ENCODE measurements at regions not wholly inside any gene's neighbourhood (a gene's known extent, or its start where the extent isn't known, plus 50 kb on each side); places are given as distances from the start of the nearest gene placed in this dataset.

GRCh38 chr2:196391149-196391479 lies 219.7 kb upstream of the STK17B start:
- Mint-ChIP-seq H3K27ac (no peak overlapping the region), H3K4me3 (no peak overlapping the region), H3K4me1 (no peaks in the 10 kb centered on the region), H3K36me3 (no peaks in the 10 kb centered on the region), H3K27me3 (no peaks in the 10 kb centered on the region), H3K9me3 (peaks cover 4% of the 10 kb centered on the region)
- no peak for ATAC-seq

DNA sequence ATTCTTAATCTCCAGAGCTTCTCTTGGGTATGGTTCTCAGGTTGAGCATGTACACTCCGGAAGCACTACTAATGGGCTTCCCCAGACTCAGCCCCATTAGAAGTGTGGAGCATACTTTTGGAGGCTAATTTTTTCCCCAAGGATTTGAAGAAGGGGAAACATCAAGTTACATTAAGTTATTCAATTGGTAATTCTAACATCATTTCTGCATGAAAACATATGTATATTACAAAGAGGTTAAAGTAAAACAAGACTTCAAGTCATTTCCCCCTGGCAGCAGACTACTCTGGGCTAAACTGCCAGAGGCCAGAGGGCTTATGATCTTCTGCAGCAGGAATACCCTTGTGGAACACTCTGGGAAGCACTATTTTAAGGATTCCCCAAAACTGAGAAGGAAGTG lies 227.7 kb upstream of the STK17B start:
- Mint-ChIP-seq H3K4me1 (no peaks in the 10 kb centered on the region), H3K36me3 (no peaks in the 10 kb centered on the region), H3K27ac (no peak overlapping the region), H3K4me3 (no peak overlapping the region), H3K27me3 (no peaks in the 10 kb centered on the region), H3K9me3 (no peaks in the 10 kb centered on the region)
- ATAC-seq: no peak

DNA sequence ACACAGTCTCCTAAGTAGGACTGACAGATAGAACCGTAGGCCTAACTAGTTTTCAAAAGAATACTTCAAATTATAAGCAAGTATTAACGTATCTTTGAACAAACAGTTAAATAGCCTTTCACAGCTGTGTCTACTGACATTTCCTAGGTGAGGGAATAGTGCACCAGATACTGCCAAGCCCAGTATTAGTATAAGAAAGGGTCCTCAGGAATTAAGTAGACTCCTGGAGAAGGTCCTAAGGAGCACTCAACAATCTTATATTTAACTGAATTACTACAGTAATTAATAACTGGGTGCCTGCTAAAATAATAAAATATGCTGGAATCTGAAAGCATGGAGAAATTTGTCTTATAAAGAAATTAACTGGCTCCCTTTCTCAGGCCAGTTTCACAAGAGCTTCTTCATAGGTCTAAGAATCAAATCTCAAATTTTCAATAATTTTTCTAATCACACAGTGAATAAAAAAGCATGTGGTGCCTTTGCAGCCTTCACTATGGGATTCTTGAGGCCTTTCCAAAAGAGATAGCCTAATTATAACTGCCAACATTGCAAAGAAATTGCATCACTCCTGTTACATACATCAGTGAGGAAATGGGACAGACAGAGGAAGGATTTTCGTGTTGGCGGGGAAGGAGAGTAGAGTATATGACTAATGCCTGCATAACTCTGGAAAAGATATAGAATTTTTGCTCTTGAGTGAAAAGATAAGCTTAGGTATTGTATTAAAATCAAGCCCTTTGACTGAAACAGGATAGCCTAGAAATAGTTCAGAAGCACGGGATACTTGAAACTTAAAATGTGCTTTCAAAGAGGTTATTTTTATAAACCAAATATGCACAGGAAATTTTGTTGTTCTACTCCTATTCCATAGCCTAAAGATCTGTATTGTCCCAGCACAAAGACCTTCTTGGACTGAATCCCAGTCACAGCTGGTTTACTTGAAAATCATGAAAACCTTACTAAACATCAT lies 228.6 kb upstream of the STK17B start:
- H3K4me3 Mint-ChIP-seq: no peak overlapping the region

GRCh38 chr2:196403471-196403870 lies 232.1 kb upstream of the STK17B start:
- Mint-ChIP-seq H3K27ac (no peak overlapping the region), H3K4me1 (no peaks in the 10 kb centered on the region), H3K4me3 (no peak overlapping the region), H3K36me3 (no peaks in the 10 kb centered on the region), H3K9me3 (no peaks in the 10 kb centered on the region), H3K27me3 (no peaks in the 10 kb centered on the region)
- ATAC-seq: no peak

More for the DNA sequence above, 228.6 kb upstream of the STK17B start:
- no peak for ATAC-seq
- Mint-ChIP-seq H3K9me3 (no peaks in the 10 kb centered on the region), H3K27ac (no peak overlapping the region), H3K4me1 (no peaks in the 10 kb centered on the region), H3K27me3 (no peaks in the 10 kb centered on the region), H3K36me3 (no peaks in the 10 kb centered on the region)

- no peak for ATAC-seq
- H3K27me3 Mint-ChIP-seq: no peaks in the 10 kb centered on the region
- no peaks in the 10 kb centered on the region for H3K36me3 Mint-ChIP-seq
- H3K9me3 Mint-ChIP-seq: no peaks in the 10 kb centered on the region
- H3K4me3 Mint-ChIP-seq: no peak overlapping the region
- no peaks in the 10 kb centered on the region for H3K4me1 Mint-ChIP-seq
- H3K27ac Mint-ChIP-seq: no peak overlapping the region
These were observed 232.9 kb upstream of the STK17B start for GRCh38 chr2:196404276-196404675.

- H3K27ac Mint-ChIP-seq: no peak overlapping the region
- ATAC-seq: no peak
- no peaks in the 10 kb centered on the region for H3K36me3 Mint-ChIP-seq
- H3K9me3 Mint-ChIP-seq: no peaks in the 10 kb centered on the region
- no peaks in the 10 kb centered on the region for H3K4me1 Mint-ChIP-seq
- H3K27me3 Mint-ChIP-seq: no peaks in the 10 kb centered on the region
- H3K4me3 Mint-ChIP-seq: no peak overlapping the region
These were observed 231.7 kb upstream of the CCDC150 start for GRCh38 chr2:196407675-196408264.

DNA sequence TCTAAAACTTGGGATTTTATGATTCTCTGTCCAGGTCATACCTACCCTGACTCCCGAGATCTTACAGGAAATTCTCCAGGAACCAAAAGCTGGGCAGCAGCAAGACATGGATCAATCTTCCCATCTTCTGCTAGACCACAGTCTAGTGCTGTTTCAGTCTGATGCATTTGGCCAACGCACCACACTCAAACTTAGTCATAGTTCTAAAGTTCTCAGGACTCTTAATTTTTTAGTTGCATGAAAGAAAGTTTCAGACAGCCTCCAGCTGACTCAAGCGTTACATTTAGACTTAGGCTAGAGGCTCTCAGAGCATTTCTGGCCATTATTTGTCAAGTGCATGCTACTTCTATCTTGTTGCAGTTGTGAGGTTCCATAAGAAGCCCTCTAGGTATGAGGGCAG lies 230.1 kb upstream of the CCDC150 start:
- Mint-ChIP-seq H3K4me3 (no peak overlapping the region), H3K4me1 (peaks cover 11% of the 10 kb centered on the region), H3K27me3 (no peaks in the 10 kb centered on the region), H3K36me3 (no peaks in the 10 kb centered on the region), H3K27ac (no peak overlapping the region), H3K9me3 (no peaks in the 10 kb centered on the region)
- ATAC-seq: no peak

GRCh38 chr2:196410008-196410407 lies 229.5 kb upstream of the CCDC150 start:
- Mint-ChIP-seq H3K9me3 (no peaks in the 10 kb centered on the region), H3K4me3 (no peak overlapping the region), H3K27ac (no peak overlapping the region), H3K27me3 (peaks cover 4% of the 10 kb centered on the region), H3K4me1 (peaks cover 17% of the 10 kb centered on the region), H3K36me3 (no peaks in the 10 kb centered on the region)
- no peak for ATAC-seq

DNA sequence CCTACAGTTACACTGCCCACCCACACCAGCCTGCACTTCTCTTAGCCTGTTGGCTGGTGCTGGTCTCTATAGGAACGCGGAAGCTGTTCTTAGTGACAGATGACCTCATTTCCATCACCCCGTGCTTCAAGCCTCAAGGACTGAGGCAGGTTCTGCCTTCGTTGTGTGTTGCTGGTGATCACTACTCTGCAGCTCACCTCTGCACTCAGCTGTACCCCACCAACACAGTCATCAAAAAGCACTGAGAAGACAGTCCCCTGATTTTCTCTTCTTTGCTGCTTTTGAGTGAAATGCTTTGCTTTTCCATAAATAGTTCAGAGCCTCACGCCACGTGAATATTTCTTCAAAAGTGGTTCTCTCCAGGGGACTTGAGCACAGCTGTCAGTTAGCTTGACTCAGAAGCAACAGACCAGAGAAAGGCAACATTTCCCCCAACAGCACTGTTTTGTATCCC lies 225.7 kb upstream of the CCDC150 start:
- peak overlapping the region; percentile 20 for H3K27ac Mint-ChIP-seq
- H3K9me3 Mint-ChIP-seq: no peaks in the 10 kb centered on the region
- ATAC-seq: peak; percentile 87
- H3K36me3 Mint-ChIP-seq: no peaks in the 10 kb centered on the region
- H3K27me3 Mint-ChIP-seq: peaks cover 12% of the 10 kb centered on the region
- H3K4me1 Mint-ChIP-seq: peaks cover 25% of the 10 kb centered on the region
- no peak overlapping the region for H3K4me3 Mint-ChIP-seq

DNA sequence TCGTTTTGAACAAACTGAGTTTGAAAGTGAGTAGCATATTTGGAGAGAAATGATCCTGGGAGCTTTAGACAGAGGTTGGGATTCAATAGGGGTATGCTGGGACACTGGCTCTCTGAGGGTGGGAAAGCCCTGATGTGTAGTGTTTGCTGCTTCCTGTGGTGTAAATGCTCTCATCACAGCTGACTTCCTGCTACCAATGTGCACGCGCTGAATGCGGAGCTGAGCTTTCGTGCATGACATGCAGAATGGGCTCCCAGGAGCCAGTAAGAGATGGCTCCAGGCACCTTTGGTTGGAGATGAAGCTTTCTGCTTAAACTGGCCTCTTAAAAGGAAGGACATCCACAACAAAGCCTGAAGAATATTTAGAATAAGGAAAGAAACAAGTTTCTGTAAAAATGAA lies 224.1 kb upstream of the CCDC150 start:
- Mint-ChIP-seq H3K27ac (peak overlapping the region; percentile 53), H3K4me3 (peak overlapping the region; percentile 64), H3K9me3 (no peaks in the 10 kb centered on the region), H3K27me3 (peaks cover 12% of the 10 kb centered on the region), H3K4me1 (peaks cover 25% of the 10 kb centered on the region), H3K36me3 (no peaks in the 10 kb centered on the region)
- no peak for ATAC-seq

GRCh38 chr2:196420143-196420542 lies 219.4 kb upstream of the CCDC150 start:
- Mint-ChIP-seq H3K27ac (no peak overlapping the region), H3K4me3 (no peak overlapping the region), H3K4me1 (peaks cover 6% of the 10 kb centered on the region), H3K27me3 (peaks cover 7% of the 10 kb centered on the region), H3K36me3 (no peaks in the 10 kb centered on the region), H3K9me3 (no peaks in the 10 kb centered on the region)
- no peak for ATAC-seq

- Mint-ChIP-seq H3K4me3 (no peak overlapping the region), H3K9me3 (no peaks in the 10 kb centered on the region), H3K27ac (no peak overlapping the region), H3K4me1 (no peaks in the 10 kb centered on the region), H3K36me3 (no peaks in the 10 kb centered on the region), H3K27me3 (no peaks in the 10 kb centered on the region)
- ATAC-seq: no peak
These were observed 217.6 kb upstream of the CCDC150 start for GRCh38 chr2:196421880-196422279.

- no peaks in the 10 kb centered on the region for H3K9me3 Mint-ChIP-seq
- no peaks in the 10 kb centered on the region for H3K4me1 Mint-ChIP-seq
- H3K27ac Mint-ChIP-seq: no peak overlapping the region
- H3K27me3 Mint-ChIP-seq: no peaks in the 10 kb centered on the region
- no peak overlapping the region for H3K4me3 Mint-ChIP-seq
- ATAC-seq: no peak
- H3K36me3 Mint-ChIP-seq: no peaks in the 10 kb centered on the region
These were observed 217.2 kb upstream of the CCDC150 start for GRCh38 chr2:196422361-196422760.

- Mint-ChIP-seq H3K4me3 (no peak overlapping the region), H3K27ac (no peak overlapping the region), H3K27me3 (peaks cover 11% of the 10 kb centered on the region), H3K4me1 (peaks cover 25% of the 10 kb centered on the region), H3K9me3 (no peaks in the 10 kb centered on the region), H3K36me3 (no peaks in the 10 kb centered on the region)
- ATAC-seq: no peak
These were observed 213.4 kb upstream of the CCDC150 start for GRCh38 chr2:196426122-196426521.

- no peak for ATAC-seq
- H3K4me3 Mint-ChIP-seq: no peak overlapping the region
- no peaks in the 10 kb centered on the region for H3K36me3 Mint-ChIP-seq
These were observed 211.4 kb upstream of the CCDC150 start for GRCh38 chr2:196427986-196428634.

More at GRCh38 chr2:196427986-196428634, 211.4 kb upstream of the CCDC150 start:
- Mint-ChIP-seq H3K27ac (no peak overlapping the region), H3K9me3 (no peaks in the 10 kb centered on the region), H3K27me3 (peaks cover 11% of the 10 kb centered on the region), H3K4me1 (peaks cover 25% of the 10 kb centered on the region)
